Stomach smooth muscle (tissue), 2 donors: ENCODE measurements at regions not wholly inside any gene's neighbourhood (a gene's known extent, or its start where the extent isn't known, plus 50 kb on each side); places are given as distances from the start of the nearest gene placed in this dataset.
"Not testable (repeated sequence)": the region's sequence is repeated elsewhere in the genome, so short reads cannot be mapped to it uniquely, and the experiment has no call there.

Experiments used
- H3K27ac ChIP-seq: one replicate; pipeline ENCODE4 v1.7.0; 2013; ENCODE audit warnings: mild to moderate bottlenecking, low read length, inconsistent platforms
- H3K27me3 ChIP-seq, 2 donors: one replicate each; pipeline ENCODE4 v1.7.0; 2013; ENCODE audit warnings: low read length in 2 of 2; ENCODE audit not compliant: insufficient read depth in 2 of 2, control insufficient read depth in 1 of 2
- H3K36me3 ChIP-seq, 2 donors: one replicate each; pipeline ENCODE4 v1.7.0; 2013; ENCODE audit warnings: low read length in 2 of 2; ENCODE audit not compliant: control insufficient read depth in 2 of 2, insufficient read depth in 2 of 2
- H3K4me1 ChIP-seq: one replicate; pipeline ENCODE4 v1.7.0; 2013; ENCODE audit warnings: low read length; ENCODE audit not compliant: control insufficient read depth, insufficient read depth
- H3K4me3 ChIP-seq, 2 donors: one replicate each; pipeline ENCODE4 v1.7.0; 2013; ENCODE audit warnings: low read length in 2 of 2
- H3K9ac ChIP-seq, 2 donors: one replicate each; pipeline ENCODE4 v1.7.0; 2013; ENCODE audit warnings: low read length in 2 of 2, mild to moderate bottlenecking in 1 of 2
- H3K9me3 ChIP-seq, 2 donors: one replicate each; pipeline ENCODE4 v1.7.0; 2013; ENCODE audit warnings: low read length in 2 of 2; ENCODE audit not compliant: control insufficient read depth in 2 of 2
- donor health status: healthy.
- donor health status: Pancreatic carcinoma.

- H3K4me1 ChIP-seq: no peaks in the 10 kb centered on the region
- H3K36me3 ChIP-seq: no peaks in the 10 kb centered on the region
- no peak overlapping the region for H3K27ac ChIP-seq
- H3K4me3 ChIP-seq: no peak overlapping the region
- peaks cover 0 to 2% of the 10 kb centered on the region in 2 donors for H3K9me3 ChIP-seq
- no peak overlapping the region for H3K9ac ChIP-seq
- no peaks in the 10 kb centered on the region for H3K27me3 ChIP-seq
Observed at GRCh38 chr16:54742436-54742835, 188.2 kb upstream of the IRX5 start.

DNA sequence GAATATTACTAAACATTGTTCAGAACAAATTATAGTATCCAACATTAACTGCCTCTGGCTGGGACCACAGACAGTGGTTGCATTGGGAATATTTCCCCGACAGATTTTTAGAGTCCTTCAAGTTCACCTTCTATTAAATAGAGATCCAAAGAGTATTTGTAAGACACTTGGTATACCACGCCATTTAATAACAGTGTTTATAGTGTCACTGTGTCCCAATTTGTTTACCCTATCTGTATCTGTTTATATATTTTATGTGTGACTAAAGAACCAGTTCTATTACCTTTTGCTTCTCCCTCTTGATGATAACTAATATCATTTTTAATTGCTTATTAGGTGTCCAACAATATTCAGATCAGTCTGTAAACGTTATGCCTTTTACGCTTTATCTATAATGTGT, 191.3 kb upstream of the IRX5 start:
- peaks cover 0 to 2% of the 10 kb centered on the region in 2 donors for H3K9me3 ChIP-seq
- no peaks in the 10 kb centered on the region for H3K4me1 ChIP-seq
- no peak overlapping the region for H3K27ac ChIP-seq
- H3K9ac ChIP-seq: no peak overlapping the region
- no peaks in the 10 kb centered on the region for H3K36me3 ChIP-seq
- H3K27me3 ChIP-seq: no peaks in the 10 kb centered on the region
- no peak overlapping the region for H3K4me3 ChIP-seq

DNA sequence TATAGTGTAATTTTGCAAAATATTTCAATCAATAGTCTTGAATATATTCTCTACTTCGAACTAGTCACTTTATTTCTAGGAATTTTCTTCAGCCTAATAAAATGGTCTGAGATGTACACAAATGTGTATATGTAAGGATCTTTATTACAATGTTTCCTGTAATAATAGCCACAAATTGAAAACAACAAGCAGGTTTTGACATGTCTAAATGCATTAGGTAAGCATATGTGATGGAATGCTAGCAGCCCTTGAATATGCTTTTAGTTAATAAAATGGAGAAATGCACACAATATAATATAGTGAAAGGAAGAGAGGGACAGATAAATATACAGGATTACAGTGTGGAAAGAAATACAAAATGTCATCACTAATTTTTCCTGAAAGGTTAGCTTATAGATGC, 196.5 kb upstream of the IRX5 start:
- no peaks in the 10 kb centered on the region for H3K4me1 ChIP-seq
- H3K27me3 ChIP-seq: no peaks in the 10 kb centered on the region
- H3K36me3 ChIP-seq: no peaks in the 10 kb centered on the region
- H3K4me3 ChIP-seq: no peak overlapping the region
- H3K9me3 ChIP-seq: no peaks in the 10 kb centered on the region
- no peak overlapping the region for H3K27ac ChIP-seq
- no peak overlapping the region for H3K9ac ChIP-seq

- not testable (repeated sequence) for H3K36me3 ChIP-seq, H3K27me3 ChIP-seq, H3K27ac ChIP-seq, H3K4me3 ChIP-seq, H3K9me3 ChIP-seq, H3K4me1 ChIP-seq, H3K9ac ChIP-seq
Observed at GRCh38 chr16:54727696-54728095, 203.0 kb upstream of the IRX5 start.

DNA sequence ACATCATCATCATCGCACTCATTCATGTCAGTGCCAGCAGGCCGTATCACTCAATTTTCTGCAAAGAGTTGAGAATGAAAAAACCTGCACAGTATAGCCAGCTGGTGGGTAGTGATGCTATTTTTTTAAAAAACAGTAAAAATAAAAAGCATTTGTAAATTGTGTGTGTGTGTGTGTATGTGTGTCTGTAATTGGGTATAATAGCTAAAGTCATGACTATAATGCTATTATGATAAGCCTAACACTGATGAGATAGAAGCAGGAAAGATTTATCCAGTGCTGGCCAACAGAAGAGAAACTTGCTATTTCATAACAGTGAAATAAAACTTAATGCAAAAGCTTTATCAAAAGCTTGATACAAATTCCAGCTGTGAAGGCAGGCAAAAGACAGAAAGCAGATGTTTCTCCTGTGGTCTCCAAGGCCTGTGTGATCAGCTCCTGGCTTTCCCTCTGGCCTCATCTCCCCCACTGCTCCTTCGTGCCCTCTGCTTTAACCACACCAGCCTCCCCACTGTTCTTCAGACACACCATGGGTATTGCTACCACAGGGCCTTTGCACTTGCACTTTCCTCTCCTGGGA, 206.2 kb upstream of the IRX5 start:
- H3K9me3 ChIP-seq: no peaks in the 10 kb centered on the region
- no peak overlapping the region for H3K4me3 ChIP-seq
- H3K27ac ChIP-seq: no peak overlapping the region
- H3K27me3 ChIP-seq: no peaks in the 10 kb centered on the region
- no peaks in the 10 kb centered on the region for H3K4me1 ChIP-seq
- H3K36me3 ChIP-seq: no peaks in the 10 kb centered on the region
- no peak overlapping the region for H3K9ac ChIP-seq

GRCh38 chr16:54722210-54722676, 208.4 kb upstream of the IRX5 start:
- H3K4me3 ChIP-seq: no peak overlapping the region
- no peaks in the 10 kb centered on the region for H3K4me1 ChIP-seq
- H3K9me3 ChIP-seq: no peaks in the 10 kb centered on the region
- H3K27ac ChIP-seq: no peak overlapping the region
- H3K9ac ChIP-seq: no peak overlapping the region
- H3K36me3 ChIP-seq: no peaks in the 10 kb centered on the region
- H3K27me3 ChIP-seq: no peaks in the 10 kb centered on the region

- no peaks in the 10 kb centered on the region for H3K36me3 ChIP-seq
- no peaks in the 10 kb centered on the region for H3K9me3 ChIP-seq
- H3K27me3 ChIP-seq: no peaks in the 10 kb centered on the region
- H3K4me1 ChIP-seq: no peaks in the 10 kb centered on the region
- H3K9ac ChIP-seq: no peak overlapping the region
- H3K27ac ChIP-seq: no peak overlapping the region
- H3K4me3 ChIP-seq: no peak overlapping the region
Observed at GRCh38 chr16:54720259-54720658, 210.4 kb upstream of the IRX5 start.

DNA sequence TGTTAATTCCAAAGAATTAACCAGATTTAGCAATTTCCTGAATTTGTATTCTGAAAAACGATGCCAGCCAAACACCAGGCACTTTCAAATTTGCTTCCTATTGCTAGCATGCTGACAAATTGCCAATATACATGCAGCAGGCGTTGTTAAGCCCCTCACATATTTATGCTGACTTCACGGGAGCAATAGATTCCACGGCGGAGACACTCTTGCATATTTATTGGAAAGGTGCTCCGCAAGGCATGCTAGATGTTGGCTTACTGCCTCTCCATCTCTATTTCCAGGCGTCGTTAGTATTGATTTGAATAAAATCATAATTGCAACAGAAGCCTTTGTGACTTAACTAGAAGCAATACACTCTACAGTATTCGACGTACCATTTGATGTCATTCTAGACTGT, 211.0 kb upstream of the IRX5 start:
- Histone ChIP-seq H3K4me3 (no peak overlapping the region), H3K9ac (no peak overlapping the region), H3K4me1 (no peaks in the 10 kb centered on the region), H3K27me3 (no peaks in the 10 kb centered on the region), H3K27ac (no peak overlapping the region), H3K9me3 (no peaks in the 10 kb centered on the region), H3K36me3 (no peaks in the 10 kb centered on the region)

DNA sequence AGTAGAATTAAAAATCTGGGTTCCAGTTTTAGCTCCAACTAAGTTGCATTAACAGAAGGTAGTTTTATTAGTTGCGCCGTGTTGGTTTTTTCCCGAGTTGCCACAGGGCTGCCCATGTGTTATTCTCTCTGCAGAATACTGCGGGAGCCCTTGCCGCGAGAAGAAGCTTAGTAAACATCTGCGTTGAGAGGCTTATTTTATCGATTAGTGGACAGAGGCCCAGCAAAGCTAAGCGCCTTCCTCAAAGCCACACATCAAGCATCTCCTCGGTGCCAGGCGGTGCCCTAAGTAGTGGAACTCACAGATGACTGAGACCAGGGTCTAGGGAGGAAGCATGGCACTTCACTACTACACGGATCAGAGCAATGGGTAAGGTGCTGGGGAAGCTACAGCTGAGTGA, 212.3 kb upstream of the IRX5 start:
- Histone ChIP-seq H3K9me3 (no peaks in the 10 kb centered on the region), H3K27me3 (no peaks in the 10 kb centered on the region), H3K4me1 (no peaks in the 10 kb centered on the region), H3K4me3 (no peak overlapping the region), H3K27ac (no peak overlapping the region), H3K36me3 (no peaks in the 10 kb centered on the region), H3K9ac (no peak overlapping the region)

DNA sequence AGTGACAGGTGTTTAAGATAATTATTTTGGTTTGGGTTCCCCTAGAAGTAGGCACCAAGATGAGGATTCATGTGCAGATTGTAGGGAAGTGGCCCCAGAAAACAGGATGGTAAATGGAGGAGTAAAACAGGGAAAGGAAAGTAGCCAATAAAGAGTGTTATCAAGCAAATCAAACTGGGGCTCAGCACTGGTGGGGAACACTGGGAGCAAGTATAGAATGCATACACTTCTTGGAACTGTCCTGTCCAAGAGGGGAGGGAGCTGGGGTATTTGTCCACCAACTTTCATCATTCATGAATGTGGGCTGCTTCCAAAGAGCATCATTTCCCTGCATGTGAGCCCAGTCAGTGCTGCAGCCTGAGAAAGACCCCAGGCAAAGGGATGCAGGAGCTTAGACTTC, 215.7 kb upstream of the IRX5 start:
- Histone ChIP-seq H3K4me1 (no peaks in the 10 kb centered on the region), H3K9me3 (no peaks in the 10 kb centered on the region), H3K9ac (no peak overlapping the region), H3K27me3 (no peaks in the 10 kb centered on the region), H3K4me3 (no peak overlapping the region), H3K27ac (no peak overlapping the region), H3K36me3 (no peaks in the 10 kb centered on the region)

DNA sequence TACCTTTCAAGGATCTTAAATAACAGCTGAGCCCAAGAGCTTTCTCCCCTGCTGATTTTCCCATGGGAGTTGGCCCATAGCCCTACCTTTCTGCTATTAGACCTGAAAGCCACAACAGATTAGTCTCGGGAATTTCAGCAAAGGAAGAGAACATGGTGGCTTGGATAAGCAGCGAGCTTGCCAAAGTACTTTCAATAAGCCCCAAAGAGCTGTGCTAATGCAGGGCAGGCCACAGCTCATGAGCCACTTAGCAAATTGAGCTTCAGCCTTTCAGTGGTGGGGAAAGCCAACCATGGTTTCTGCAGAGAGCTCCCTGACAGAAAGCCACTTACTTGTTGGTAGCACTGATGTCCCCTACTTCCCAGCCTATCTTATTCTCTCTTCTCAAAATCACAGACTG, 217.8 kb upstream of the IRX5 start:
- Histone ChIP-seq H3K27ac (no peak overlapping the region), H3K4me3 (no peak overlapping the region), H3K9ac (no peak overlapping the region), H3K4me1 (no peaks in the 10 kb centered on the region), H3K9me3 (no peaks in the 10 kb centered on the region), H3K36me3 (no peaks in the 10 kb centered on the region), H3K27me3 (no peaks in the 10 kb centered on the region)
